ENCODE measurements at regions not wholly inside any gene's neighbourhood (a gene's known extent, or its start where the extent isn't known, plus 50 kb on each side); places are given as distances from the start of the nearest gene placed in this dataset.

GRCh38 chr10:129341087-129341486, 126.0 kb upstream of the MGMT start:
- CTCF ChIA-PET: no interaction called here

GRCh38 chr10:129342385-129342784, 124.7 kb upstream of the MGMT start:
- DNase-seq (ENCODE audit: low read depth, low spot score): no peak
- no peak overlapping the region for H3K4me3 ChIP-seq (ENCODE audit: low read depth, low read length)
- TF ChIP-seq CTCF (IDR thresholded peaks at IDR 0.05; ENCODE audit: insufficient read depth, low read length, missing control alignments): no peak
- CTCF ChIA-PET: no interaction called here
- POLR2A ChIA-PET: no interaction called here

More at GRCh38 chr10:129341087-129341486, 126.0 kb upstream of the MGMT start:
- no peak overlapping the region for H3K4me3 ChIP-seq (ENCODE audit: low read depth, low read length)
- no peak for DNase-seq (ENCODE audit: low read depth, low spot score)
- POLR2A ChIA-PET: no interaction called here
- TF ChIP-seq CTCF (IDR thresholded peaks at IDR 0.05; ENCODE audit: insufficient read depth, low read length, missing control alignments): no peak

GRCh38 chr10:129343141-129343540, 123.9 kb upstream of the MGMT start:
- H3K4me3 ChIP-seq (ENCODE audit: low read depth, low read length): no peak overlapping the region
- ChIA-PET POLR2A (no interaction called here), CTCF (no interaction called here)
- DNase-seq (ENCODE audit: low read depth, low spot score): no peak
- TF ChIP-seq CTCF (IDR thresholded peaks at IDR 0.05; ENCODE audit: insufficient read depth, low read length, missing control alignments): no peak

GRCh38 chr10:129344103-129344502, 122.9 kb upstream of the MGMT start:
- ChIA-PET POLR2A (no interaction called here), CTCF (no interaction called here)
- TF ChIP-seq CTCF (IDR thresholded peaks at IDR 0.05; ENCODE audit: insufficient read depth, low read length, missing control alignments): no peak
- H3K4me3 ChIP-seq (ENCODE audit: low read depth, low read length): no peak overlapping the region
- no peak for DNase-seq (ENCODE audit: low read depth, low spot score)

- TF ChIP-seq CTCF (IDR thresholded peaks at IDR 0.05; ENCODE audit: insufficient read depth, low read length, missing control alignments): no peak
- CTCF ChIA-PET: no interaction called here
- no peak for DNase-seq (ENCODE audit: low read depth, low spot score)
- H3K4me3 ChIP-seq (ENCODE audit: low read depth, low read length): no peak overlapping the region
- POLR2A ChIA-PET: no interaction called here
Measured at GRCh38 chr10:129344731-129345355, 122.2 kb upstream of the MGMT start.

GRCh38 chr10:129345763-129346162, 121.3 kb upstream of the MGMT start:
- no peak for DNase-seq (ENCODE audit: low read depth, low spot score)
- no peak overlapping the region for H3K4me3 ChIP-seq (ENCODE audit: low read depth, low read length)
- ChIA-PET CTCF (no interaction called here), POLR2A (no interaction called here)
- TF ChIP-seq CTCF (IDR thresholded peaks at IDR 0.05; ENCODE audit: insufficient read depth, low read length, missing control alignments): no peak
